ENCODE measurements at regions not wholly inside any gene's neighbourhood (a gene's known extent, or its start where the extent isn't known, plus 50 kb on each side); places are given as distances from the start of the nearest gene placed in this dataset.

- DNase-seq: no peak
- no peaks in the 10 kb centered on the region for H3K36me3 ChIP-seq (ENCODE audit: low read depth, missing control alignments)
- H3K4me3 ChIP-seq: no peak overlapping the region
- no peak overlapping the region for H3K27ac ChIP-seq
- H3K4me1 ChIP-seq: no peaks in the 10 kb centered on the region
- TF ChIP-seq, protein P1, sequence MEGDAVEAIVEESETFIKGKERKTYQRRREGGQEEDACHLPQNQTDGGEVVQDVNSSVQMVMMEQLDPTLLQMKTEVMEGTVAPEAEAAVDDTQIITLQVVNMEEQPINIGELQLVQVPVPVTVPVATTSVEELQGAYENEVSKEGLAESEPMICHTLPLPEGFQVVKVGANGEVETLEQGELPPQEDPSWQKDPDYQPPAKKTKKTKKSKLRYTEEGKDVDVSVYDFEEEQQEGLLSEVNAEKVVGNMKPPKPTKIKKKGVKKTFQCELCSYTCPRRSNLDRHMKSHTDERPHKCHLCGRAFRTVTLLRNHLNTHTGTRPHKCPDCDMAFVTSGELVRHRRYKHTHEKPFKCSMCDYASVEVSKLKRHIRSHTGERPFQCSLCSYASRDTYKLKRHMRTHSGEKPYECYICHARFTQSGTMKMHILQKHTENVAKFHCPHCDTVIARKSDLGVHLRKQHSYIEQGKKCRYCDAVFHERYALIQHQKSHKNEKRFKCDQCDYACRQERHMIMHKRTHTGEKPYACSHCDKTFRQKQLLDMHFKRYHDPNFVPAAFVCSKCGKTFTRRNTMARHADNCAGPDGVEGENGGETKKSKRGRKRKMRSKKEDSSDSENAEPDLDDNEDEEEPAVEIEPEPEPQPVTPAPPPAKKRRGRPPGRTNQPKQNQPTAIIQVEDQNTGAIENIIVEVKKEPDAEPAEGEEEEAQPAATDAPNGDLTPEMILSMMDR (IDR thresholded peaks at IDR 0.05): no peak
- TF ChIP-seq POLR2A (IDR thresholded peaks at IDR 0.05): no peak
- intact Hi-C loops (cut with DNase I; ENCODE audit: low total_unique reads): no loop called here
- H3K27me3 ChIP-seq: no peaks in the 10 kb centered on the region
- no peaks in the 10 kb centered on the region for H3K9me3 ChIP-seq
Observed at GRCh38 chrX:27924718-27925117, 56.5 kb downstream of the DCAF8L1 start.

DNA sequence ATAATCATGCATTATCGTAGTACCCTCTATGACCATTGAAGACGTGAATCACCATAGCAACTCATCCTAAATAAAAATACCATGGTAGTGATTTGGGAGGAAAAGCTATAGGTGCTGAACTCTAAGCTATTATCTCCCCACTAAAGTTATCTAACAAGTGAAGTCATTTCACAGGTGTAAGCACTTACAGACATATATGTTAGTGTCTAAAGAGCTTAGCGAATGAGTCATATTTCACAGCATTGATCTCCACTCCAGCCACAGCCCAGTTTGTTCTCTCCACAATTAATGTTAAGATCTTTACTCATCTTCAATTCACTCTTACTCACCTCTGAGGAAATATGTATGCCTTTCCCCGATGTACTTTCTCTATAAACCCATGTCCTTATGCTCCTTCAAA lies 57.0 kb downstream of the DCAF8L1 start:
- Histone ChIP-seq H3K27me3 (no peaks in the 10 kb centered on the region), H3K9me3 (no peaks in the 10 kb centered on the region), H3K4me1 (no peaks in the 10 kb centered on the region), H3K27ac (no peak overlapping the region), H3K36me3 (ENCODE audit: low read depth, missing control alignments) (no peaks in the 10 kb centered on the region), H3K4me3 (no peak overlapping the region)
- TF ChIP-seq, protein P1 (IDR thresholded peaks at IDR 0.05): no peak
- TF ChIP-seq POLR2A (IDR thresholded peaks at IDR 0.05): no peak
- intact Hi-C loops (cut with DNase I; ENCODE audit: low total_unique reads): no loop called here
- 96 to 97% methylated on average over 4 of the region's 4 CpGs for WGBS, 2 donors
- no peak for DNase-seq

GRCh38 chrX:27918799-27919198 lies 62.5 kb downstream of the DCAF8L1 start:
- no peaks in the 10 kb centered on the region for H3K9me3 ChIP-seq
- no peaks in the 10 kb centered on the region for H3K36me3 ChIP-seq (ENCODE audit: low read depth, missing control alignments)
- no peak for TF ChIP-seq POLR2A (IDR thresholded peaks at IDR 0.05)
- TF ChIP-seq, protein P1 (IDR thresholded peaks at IDR 0.05): no peak
- DNase-seq: no peak
- intact Hi-C loops (cut with DNase I; ENCODE audit: low total_unique reads): no loop called here
- H3K27ac ChIP-seq: no peak overlapping the region
- H3K27me3 ChIP-seq: no peaks in the 10 kb centered on the region
- 79 to 89% methylated on average over 3 of the region's 3 CpGs for WGBS, 2 donors
- no peaks in the 10 kb centered on the region for H3K4me1 ChIP-seq
- H3K4me3 ChIP-seq: no peak overlapping the region

- intact Hi-C loops (cut with DNase I; ENCODE audit: low total_unique reads): no loop called here
- H3K4me1 ChIP-seq: no peaks in the 10 kb centered on the region
- 89 to 91% methylated on average over 6 of the region's 6 CpGs for WGBS, 2 donors
- H3K27me3 ChIP-seq: no peaks in the 10 kb centered on the region
- H3K36me3 ChIP-seq (ENCODE audit: low read depth, missing control alignments): no peaks in the 10 kb centered on the region
- H3K27ac ChIP-seq: no peak overlapping the region
- no peak overlapping the region for H3K4me3 ChIP-seq
- no peak for DNase-seq
- TF ChIP-seq, protein P1 (IDR thresholded peaks at IDR 0.05): no peak
- TF ChIP-seq POLR2A (IDR thresholded peaks at IDR 0.05): no peak
- H3K9me3 ChIP-seq: no peaks in the 10 kb centered on the region
Observed at GRCh38 chrX:27917713-27918500, 63.3 kb downstream of the DCAF8L1 start.

GRCh38 chrX:27915617-27916016 lies 65.6 kb downstream of the DCAF8L1 start:
- no peak overlapping the region for H3K4me3 ChIP-seq
- H3K27me3 ChIP-seq: no peaks in the 10 kb centered on the region
- intact Hi-C loops (cut with DNase I; ENCODE audit: low total_unique reads): no loop called here
- no peak for TF ChIP-seq POLR2A (IDR thresholded peaks at IDR 0.05)
- TF ChIP-seq, protein P1 (IDR thresholded peaks at IDR 0.05): no peak
- DNase-seq: no peak
- H3K4me1 ChIP-seq: no peaks in the 10 kb centered on the region
- H3K27ac ChIP-seq: no peak overlapping the region
- 56 to 65% methylated on average over 3 of the region's 3 CpGs for WGBS, 2 donors
- H3K9me3 ChIP-seq: no peaks in the 10 kb centered on the region
- H3K36me3 ChIP-seq (ENCODE audit: low read depth, missing control alignments): no peaks in the 10 kb centered on the region

All from testis (tissue), 2 donors.